Neutrophil (primary cell): ENCODE measurements at regions not wholly inside any gene's neighbourhood (a gene's known extent, or its start where the extent isn't known, plus 50 kb on each side); places are given as distances from the start of the nearest gene placed in this dataset.

Experiments
- H3K27ac ChIP-seq: fragments of 200-600 bp; sonication (generic); 2 replicates; pipeline ENCODE4 v1.5.1; 2016; ENCODE audit warnings: mild to moderate bottlenecking, moderate library complexity
- H3K27me3 ChIP-seq: fragments of 200-600 bp; sonication (generic); 2 replicates; pipeline ENCODE4 v1.6.0; 2016; ENCODE audit warnings: mild to moderate bottlenecking
- H3K36me3 ChIP-seq: fragments of 200-600 bp; sonication (generic); 2 replicates; pipeline ENCODE4 v1.5.1; 2017
- H3K4me1 ChIP-seq, 2 experiments: fragments of 200-600 bp in 1 of 2; sonication (generic) in 1 of 2; 1 replicate in 1 of 2; 2 replicates in 1 of 2; pipeline versions ENCODE4 v1.5.1 to v1.6.1; 2013 to 2016; ENCODE audit warnings: low read depth in 1 of 2, low read length in 1 of 2, mild to moderate bottlenecking in 1 of 2, moderate library complexity in 1 of 2; ENCODE audit not compliant: control insufficient read depth in 1 of 2, insufficient read depth in 1 of 2
- H3K4me3 ChIP-seq, 2 experiments: fragments of 200-600 bp in 1 of 2; sonication (generic) in 1 of 2; 1 replicate in 1 of 2; 2 replicates in 1 of 2; pipeline ENCODE4 v1.5.1; 2013 to 2016; ENCODE audit warnings: low read depth in 1 of 2, low read length in 1 of 2, mild to moderate bottlenecking in 1 of 2, moderate library complexity in 1 of 2
- H3K9me3 ChIP-seq: fragments of 200-600 bp; sonication (generic); 2 replicates; pipeline ENCODE4 v1.5.1; 2016
- CTCF ChIP-seq: fragments of 200-600 bp; sonication (generic); IDR thresholded peaks from 2 replicates; pipeline ENCODE4 v1.5.1; 2016; ENCODE audit warnings: antibody characterized with exemption

GRCh38 chr7:68457481-68457880, 1140.8 kb upstream of the AUTS2 start:
- H3K27ac ChIP-seq, result no peak overlapping the region
- no peaks in the 10 kb centered on the region for H3K4me1 ChIP-seq
- no peak overlapping the region for H3K4me3 ChIP-seq
- H3K27me3 ChIP-seq, result no peaks in the 10 kb centered on the region
- no peak for TF ChIP-seq CTCF
- no peaks in the 10 kb centered on the region for H3K36me3 ChIP-seq
- no peaks in the 10 kb centered on the region for H3K9me3 ChIP-seq

GRCh38 chr7:68458010-68458908, 1140.0 kb upstream of the AUTS2 start:
- no peaks in the 10 kb centered on the region for H3K27me3 ChIP-seq
- H3K27ac ChIP-seq, result no peak overlapping the region
- H3K4me3 ChIP-seq, result no peak overlapping the region
- no peaks in the 10 kb centered on the region for H3K4me1 ChIP-seq
- no peaks in the 10 kb centered on the region for H3K36me3 ChIP-seq
- TF ChIP-seq CTCF, result no peak
- no peaks in the 10 kb centered on the region for H3K9me3 ChIP-seq

- no peak overlapping the region for H3K27ac ChIP-seq
- TF ChIP-seq CTCF, result no peak
These were observed 1136.8 kb upstream of the AUTS2 start for GRCh38 chr7:68461430-68461829.

GRCh38 chr7:68470836-68471435, 1127.3 kb upstream of the AUTS2 start:
- H3K9me3 ChIP-seq, result no peaks in the 10 kb centered on the region
- no peaks in the 10 kb centered on the region for H3K27me3 ChIP-seq
- H3K4me1 ChIP-seq, result no peaks in the 10 kb centered on the region
- H3K36me3 ChIP-seq, result no peaks in the 10 kb centered on the region
- no peak overlapping the region for H3K27ac ChIP-seq
- H3K4me3 ChIP-seq, result no peak overlapping the region
- no peak for TF ChIP-seq CTCF

More at GRCh38 chr7:68461430-68461829, 1136.8 kb upstream of the AUTS2 start:
- Histone ChIP-seq H3K4me3 (no peak overlapping the region), H3K36me3 (no peaks in the 10 kb centered on the region), H3K27me3 (no peaks in the 10 kb centered on the region), H3K9me3 (no peaks in the 10 kb centered on the region), H3K4me1 (no peaks in the 10 kb centered on the region)

- no peaks in the 10 kb centered on the region for H3K4me1 ChIP-seq
- no peak for TF ChIP-seq CTCF
- no peaks in the 10 kb centered on the region for H3K27me3 ChIP-seq
- no peaks in the 10 kb centered on the region for H3K9me3 ChIP-seq
- H3K4me3 ChIP-seq, result no peak overlapping the region
- H3K36me3 ChIP-seq, result no peaks in the 10 kb centered on the region
- no peak overlapping the region for H3K27ac ChIP-seq
These were observed 1125.6 kb upstream of the AUTS2 start for GRCh38 chr7:68472688-68473087.
